ENCODE measurements at regions not wholly inside any gene's neighbourhood (a gene's known extent, or its start where the extent isn't known, plus 50 kb on each side); places are given as distances from the start of the nearest gene placed in this dataset.
"Not testable (repeated sequence)": the region's sequence is repeated elsewhere in the genome, so short reads cannot be mapped to it uniquely, and the experiment has no call there.

DNA sequence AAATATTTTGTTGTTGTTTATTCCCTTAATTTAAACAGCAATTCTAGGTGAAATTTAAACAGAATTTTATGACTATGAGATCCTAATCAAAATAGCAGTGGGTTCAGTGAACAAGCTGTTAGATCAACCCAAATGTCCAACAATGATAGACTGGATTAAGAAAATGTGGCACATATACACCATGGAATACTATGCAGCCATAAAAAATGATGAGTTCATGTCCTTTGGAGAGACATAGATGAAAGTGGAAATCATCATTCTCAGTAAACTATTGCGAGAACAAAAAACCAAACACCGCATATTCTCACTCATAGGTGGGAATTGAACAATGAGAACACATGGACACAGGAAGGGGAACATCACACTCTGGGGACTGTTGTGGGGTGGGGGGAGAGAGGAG lies 407.3 kb upstream of the ADAMTSL1 start:
- in situ Hi-C loops (cut with MboI; ENCODE audit: low sequenced_read_pairs), result not testable (repeated sequence)

DNA sequence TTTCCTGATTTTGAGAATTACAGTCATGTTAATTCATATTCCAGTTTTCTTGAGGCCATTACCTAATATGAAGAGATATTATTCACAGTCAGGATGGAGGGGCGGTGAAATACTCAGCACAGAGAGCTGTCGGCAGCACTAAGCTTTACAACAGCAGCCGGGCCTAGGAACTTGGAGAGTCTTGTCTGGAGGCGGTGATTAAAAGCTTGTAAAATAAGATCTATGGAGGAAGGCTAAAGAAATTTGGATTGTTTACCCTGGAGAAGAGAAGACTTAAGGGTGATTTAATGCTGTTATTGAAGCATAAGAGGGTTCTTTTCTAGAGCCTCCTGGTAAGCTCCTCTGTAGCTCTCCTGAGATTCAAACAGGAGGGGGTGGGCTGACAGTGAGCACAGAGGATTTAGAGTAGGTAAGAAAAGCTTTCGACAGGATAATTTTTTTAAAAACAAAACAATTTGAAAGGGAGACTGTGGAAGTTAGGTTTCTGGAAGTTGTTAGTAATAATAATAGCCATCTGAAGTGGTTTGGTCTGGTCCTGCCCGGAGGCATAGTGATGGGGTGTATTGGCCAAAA lies 406.3 kb upstream of the ADAMTSL1 start:
- in situ Hi-C loops (cut with MboI; ENCODE audit: low sequenced_read_pairs), result no loop called here

DNA sequence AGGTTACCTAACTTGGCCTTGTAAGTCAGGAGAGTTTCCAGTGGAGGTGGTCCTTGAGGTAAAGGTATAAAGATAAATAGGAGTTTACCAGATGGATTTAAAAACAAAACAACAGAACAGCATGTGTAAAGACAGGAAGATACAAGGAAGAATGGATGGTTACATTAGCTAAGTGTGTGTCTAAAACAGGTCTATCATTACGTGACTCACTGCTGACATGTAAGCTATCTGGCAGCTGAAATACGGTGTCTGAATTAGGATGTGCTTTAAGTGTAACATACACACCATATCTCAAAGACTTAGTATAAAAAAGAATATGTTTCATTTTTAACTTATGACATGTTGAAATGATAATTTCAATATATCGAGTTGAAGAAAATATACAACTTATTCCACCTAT lies 405.1 kb upstream of the ADAMTSL1 start:
- in situ Hi-C loops (cut with MboI; ENCODE audit: low sequenced_read_pairs), result no loop called here

DNA sequence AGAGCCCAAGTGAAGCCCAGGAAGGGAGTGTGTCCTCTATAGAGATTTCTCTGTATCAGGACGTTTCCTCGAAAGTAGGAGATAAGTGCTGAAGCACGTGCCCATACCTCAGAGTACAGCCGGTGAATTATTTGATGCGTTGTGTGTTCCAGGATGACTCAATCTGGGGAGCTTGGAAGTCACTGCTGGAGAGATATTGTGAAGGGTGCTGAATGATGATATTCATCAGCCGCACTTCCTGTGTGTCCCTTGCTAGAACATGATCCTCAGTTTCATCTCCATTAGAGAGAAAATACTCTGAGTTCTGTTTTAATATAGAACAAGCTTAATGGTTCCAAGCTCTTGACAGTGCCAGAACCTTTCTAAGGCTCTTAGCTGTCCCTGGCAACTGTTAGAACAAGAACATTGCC lies 402.3 kb upstream of the ADAMTSL1 start:
- in situ Hi-C loops (cut with MboI; ENCODE audit: low sequenced_read_pairs), result no loop called here

DNA sequence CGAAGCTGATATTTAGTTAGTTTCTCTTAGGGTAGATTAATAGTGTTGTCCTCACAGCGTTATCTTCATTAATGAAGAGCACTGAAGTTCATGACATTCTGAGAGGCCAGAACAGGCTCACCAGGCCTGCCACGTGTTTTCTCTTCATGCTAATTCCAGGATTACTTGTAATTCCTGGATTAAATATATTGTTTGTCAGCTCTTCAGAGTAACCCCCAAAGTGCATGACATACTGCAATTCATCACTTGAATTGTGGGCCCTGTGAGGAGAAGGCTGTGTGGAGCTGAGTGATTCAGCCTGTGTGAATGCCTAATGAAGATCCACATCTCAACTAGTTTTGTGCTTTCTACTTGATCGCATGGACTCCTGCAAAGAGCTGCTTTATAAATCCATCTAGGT lies 401.0 kb upstream of the ADAMTSL1 start:
- in situ Hi-C loops (cut with MboI; ENCODE audit: low sequenced_read_pairs), result no loop called here

DNA sequence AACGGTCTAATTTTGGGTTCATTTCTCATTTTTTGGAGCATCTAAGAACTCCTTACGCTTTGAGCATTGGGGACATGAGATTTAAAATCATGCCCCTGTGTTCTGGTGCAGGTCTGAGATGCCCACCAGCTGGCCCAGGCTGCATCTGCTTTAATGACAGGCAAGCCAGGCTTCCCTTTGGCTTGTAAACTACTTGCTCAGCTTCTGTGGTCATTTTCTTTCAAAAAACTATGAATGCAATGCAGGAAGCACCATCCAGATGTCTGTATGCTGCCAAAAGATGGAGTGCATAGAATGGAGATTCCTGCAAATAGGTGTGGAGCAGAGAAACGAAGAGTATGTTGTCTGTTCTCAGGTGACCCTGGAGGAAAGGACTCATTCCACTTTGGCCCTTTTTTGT lies 399.9 kb upstream of the ADAMTSL1 start:
- in situ Hi-C loops (cut with MboI; ENCODE audit: low sequenced_read_pairs), result no loop called here

DNA sequence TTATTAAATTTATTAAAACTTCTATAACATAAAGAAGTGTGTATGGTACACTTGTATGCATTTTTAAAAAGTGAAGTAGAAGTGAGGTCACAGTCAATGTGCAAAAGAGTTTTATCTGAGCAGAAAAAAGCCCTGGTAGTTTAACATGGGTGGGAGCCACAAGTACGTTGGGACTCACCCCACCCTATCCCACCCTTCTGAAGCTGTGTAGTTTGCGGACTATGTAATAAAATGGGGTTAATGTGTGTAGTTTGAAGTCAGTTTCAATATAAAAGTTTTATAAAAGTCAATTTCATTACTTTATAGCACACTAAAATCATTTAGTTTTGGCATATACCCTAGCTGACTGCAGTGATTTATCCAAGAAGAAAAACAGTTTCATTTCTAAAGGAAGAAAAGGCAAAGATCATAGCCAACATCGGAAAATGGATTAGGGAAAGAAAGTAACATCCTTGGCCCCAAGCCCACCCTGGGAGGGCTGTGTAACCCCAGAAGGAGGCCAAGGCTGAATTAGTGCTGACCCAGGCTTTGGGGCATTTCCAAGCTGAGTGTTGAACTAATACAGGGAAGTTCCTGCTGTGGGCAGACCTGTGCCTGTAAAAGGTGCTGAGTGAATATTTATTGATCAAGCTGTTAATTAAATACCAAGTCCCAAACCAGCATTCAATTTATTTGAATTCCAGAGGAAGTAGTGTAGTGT lies 398.6 kb upstream of the ADAMTSL1 start:
- in situ Hi-C loops (cut with MboI; ENCODE audit: low sequenced_read_pairs), result no loop called here

DNA sequence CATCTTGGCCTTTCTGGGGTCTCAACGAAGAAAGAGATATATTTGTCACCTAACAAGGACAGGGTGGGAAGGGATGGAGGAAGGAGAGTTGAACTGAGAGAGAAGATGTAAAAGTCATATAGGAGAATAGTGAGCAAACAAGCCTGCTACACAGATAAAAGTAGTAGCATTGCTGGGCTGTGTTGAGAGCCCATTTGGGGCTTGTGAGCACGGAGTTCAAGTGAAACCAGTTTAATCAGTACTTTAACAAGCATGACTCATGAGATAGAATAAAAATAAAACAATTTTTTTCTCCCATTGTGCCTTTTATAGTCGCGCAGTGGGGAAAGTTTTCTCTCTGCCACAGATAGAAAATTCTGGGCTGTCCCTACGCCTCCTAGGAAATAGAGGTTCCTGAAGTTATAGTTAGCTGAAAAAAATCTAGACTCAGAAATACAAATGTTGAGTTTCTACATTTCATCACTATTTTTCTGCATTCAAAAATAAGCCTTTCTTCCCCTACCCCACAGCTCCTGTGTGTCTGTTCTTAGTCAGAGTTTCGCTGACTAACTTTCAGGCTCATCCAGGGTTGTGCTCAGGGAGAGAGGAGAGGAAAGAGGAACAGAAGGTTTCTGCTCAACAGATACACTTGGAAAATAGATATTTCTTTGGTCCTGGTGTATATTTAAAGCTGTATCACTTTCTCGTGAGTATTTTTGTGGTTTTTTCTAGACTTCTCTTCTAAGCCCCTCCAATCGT lies 395.8 kb upstream of the ADAMTSL1 start:
- in situ Hi-C loops (cut with MboI; ENCODE audit: low sequenced_read_pairs), result no loop called here

DNA sequence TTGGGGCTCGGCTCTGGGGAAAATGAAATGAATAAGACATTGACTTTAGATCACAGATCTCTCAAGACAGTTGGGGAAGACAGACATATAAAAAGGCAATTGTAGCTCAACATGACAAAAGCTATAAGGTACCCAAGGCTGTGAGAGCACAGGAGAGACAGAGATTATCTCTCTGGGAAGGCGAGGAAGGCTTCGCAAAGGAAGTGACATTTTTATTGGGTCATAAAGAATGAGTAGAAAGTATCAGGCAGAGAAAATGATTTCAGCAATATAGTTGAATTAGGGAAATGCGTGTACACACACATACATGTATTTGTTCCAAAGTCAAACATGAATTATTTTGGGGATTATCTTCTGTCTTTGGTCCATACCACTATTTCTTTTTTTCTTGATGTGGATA lies 381.8 kb upstream of the ADAMTSL1 start:
- in situ Hi-C loops (cut with MboI; ENCODE audit: low sequenced_read_pairs), result no loop called here

DNA sequence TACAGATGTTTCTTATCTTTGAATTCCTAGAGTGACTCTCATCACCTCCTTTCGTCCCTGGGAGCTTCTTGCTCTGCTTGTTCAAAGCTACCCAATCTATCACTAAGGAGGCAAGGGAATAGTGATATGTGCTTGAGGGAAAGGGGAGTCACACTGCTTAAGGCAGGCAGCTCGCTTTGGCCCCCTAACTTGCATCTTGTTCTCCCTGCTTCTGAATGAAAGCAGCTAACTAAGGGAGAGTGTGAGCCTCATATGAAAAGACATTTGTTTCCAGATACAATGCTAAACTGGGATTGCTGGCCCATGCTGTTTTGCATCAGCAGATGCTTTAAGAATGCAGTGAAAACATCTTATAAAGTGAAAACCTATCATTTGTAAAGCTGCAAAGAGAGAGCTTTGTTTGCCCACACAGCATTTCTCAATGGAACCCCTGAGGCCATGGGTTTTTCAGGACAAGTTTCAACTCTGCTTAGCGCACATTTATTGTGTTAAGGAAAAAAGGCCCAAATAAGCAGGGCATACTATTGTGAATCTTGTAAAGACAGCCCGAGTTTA lies 367.9 kb upstream of the ADAMTSL1 start:
- in situ Hi-C loops (cut with MboI; ENCODE audit: low sequenced_read_pairs), result no loop called here

DNA sequence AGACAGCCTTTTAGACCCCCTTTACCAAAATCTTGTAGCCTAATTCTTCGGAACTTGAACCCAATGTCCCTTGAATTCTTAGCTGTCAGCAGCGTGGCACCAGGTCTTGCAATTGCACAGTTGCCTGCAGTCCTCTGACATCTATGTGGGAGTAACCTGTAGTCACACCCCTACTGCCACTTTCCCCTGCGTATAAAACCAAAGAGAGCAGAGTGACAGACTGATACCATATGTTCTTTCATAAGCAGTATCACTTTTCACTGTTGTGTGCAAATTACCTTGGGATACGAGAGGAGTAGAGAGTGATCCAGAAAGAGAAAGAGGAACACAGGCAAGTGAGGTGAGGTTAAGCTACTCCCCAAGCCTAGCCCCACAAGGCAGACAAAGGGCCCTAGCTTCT lies 364.3 kb upstream of the ADAMTSL1 start:
- in situ Hi-C loops (cut with MboI; ENCODE audit: low sequenced_read_pairs), result no loop called here

DNA sequence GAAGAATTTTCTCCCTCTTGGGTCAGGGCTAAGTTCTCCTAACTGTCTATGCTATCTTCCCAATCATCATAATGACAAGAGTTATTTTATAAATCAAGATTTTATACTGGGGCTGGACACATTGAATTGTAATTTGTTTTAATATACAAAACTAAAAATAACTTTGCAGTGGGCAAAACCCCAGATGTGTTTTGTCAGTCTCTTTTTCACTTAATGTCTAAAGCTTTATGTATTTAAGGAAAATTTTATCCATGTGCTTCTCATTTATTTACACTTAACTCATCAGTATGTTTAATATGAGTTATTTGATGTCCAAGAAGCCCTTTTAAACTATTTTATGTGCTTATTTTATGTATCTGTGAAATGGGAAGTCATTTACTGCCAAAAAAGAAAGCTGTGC lies 362.8 kb upstream of the ADAMTSL1 start:
- in situ Hi-C loops (cut with MboI; ENCODE audit: low sequenced_read_pairs), result no loop called here

DNA sequence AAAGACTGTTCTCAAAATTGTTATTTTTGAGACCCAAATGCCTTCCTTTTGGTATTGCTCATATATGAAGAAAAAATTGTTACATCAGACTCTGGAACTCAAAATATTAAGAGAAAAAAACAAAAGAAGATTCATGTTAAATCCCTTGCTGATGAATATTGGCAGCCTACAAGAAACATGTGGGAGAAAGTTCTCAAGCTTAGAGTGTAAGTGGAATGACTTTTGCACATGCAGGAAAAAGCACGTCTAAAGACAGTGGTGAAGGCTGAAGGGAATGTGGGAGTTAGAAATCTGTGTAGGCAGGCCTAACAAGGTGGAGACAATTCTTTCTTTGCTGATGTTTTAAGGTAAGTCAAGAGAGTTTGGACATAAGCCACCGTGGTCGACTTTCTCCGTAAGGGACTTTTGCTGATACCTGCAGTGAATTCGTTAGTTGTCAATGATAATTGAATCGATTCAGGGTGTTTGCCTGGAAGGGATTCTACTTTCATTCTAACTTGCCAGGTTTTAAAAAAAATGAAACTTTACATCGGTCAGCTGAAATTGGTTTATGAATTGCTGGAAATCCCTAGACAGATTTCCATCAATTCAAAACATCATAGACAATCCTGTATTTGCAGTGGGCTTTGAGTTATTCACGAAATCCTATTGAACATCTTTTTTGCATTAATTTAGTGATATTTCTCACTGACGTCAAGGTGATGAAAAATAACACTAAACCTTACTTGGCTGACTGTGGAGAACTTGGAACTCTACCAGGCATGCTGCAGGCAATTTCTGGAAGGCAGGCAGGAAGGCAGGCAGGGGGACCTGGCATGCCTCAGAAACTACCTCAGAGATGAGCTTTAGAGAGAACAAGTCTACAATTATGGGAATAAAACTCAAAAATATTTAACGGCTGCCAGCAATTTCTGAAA lies 359.1 kb upstream of the ADAMTSL1 start:
- in situ Hi-C loops (cut with MboI; ENCODE audit: low sequenced_read_pairs), result no loop called here

DNA sequence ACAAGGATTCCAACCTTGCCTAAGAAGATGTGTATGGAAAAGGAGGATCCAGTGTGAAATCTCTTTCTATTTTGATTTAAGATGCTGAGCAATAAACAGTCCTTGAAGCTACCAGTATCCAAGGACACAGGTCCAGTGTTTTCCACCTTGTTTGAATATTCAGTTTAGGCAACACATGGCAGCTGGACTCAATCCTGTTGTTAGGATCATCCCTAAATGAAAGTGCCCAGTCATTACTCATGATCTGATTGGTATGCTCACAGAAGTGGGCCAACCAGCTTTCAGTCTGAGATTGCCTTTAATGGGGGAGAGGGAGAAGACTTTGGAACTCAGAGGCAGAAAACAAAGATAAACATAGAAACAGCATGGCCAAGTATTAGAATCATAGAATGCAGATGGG lies 355.7 kb upstream of the ADAMTSL1 start:
- in situ Hi-C loops (cut with MboI; ENCODE audit: low sequenced_read_pairs), result no loop called here

DNA sequence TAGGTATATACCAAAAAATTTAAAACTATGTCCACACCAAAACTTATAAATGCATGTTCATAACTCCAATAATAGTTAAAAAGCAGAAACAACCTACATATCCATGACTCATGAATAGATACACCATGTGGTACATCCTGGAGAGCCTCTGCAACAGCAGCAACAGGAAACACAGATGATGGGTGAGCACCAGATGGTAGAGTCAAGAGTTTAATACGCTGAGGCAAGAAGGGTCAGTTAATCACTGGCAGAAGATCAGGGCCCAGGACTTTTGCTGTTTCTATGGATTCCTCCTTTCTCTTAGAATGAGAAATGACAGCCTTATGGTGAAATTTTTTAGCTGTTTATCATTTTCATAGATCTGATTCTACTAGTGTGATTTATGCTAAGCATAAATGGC lies 351.8 kb upstream of the ADAMTSL1 start:
- in situ Hi-C loops (cut with MboI; ENCODE audit: low sequenced_read_pairs), result no loop called here

DNA sequence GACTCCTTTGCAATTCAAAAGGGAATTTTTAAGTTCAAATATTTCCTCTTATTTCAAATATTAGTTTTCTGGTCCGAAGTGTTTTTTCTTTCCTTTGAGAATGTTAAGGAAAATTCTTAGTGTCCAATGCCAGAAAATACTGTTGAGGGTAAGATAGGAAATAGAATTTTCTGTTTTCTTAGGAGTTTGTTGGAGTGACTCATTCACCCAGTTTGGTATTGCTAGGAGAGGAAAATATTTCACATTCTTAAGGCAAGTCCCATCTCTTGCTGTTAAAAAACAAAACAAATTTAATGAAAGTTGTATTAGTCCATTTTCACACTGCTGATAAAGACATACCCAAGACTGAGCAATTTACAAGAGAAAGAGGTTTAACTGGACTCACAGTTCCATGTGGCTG lies 349.2 kb upstream of the ADAMTSL1 start:
- in situ Hi-C loops (cut with MboI; ENCODE audit: low sequenced_read_pairs), result no loop called here

DNA sequence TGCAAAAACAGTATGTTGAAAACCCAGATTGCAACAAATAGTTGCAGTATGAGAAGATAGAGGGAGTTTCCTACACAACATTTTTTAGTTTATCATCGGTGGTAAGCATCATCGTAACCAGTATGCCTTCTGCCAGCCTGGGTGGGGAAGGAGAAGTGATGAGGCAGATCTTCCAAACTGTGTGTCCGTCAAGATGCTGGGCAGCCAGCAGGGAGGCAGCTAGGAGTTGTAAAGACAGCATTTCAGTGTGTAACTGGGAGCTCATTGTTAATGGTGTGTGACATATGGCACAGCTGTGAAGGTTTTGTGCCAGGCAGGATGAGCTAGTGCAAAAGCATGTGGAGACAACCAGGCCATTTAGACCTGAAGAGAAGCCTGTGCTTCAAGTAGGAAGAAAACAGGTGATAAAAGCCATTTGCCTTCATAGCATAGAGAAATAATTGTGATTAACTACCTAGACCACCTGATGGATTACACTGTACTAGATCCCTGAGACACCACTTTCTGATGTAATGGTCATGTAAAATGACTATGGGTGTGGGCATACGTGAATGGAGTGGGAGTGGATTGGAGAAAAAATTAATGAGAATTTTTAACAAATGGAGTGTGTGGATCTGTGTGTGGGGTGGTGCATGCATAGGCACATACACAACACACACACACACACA lies 347.0 kb upstream of the ADAMTSL1 start:
- in situ Hi-C loops (cut with MboI; ENCODE audit: low sequenced_read_pairs), result no loop called here

DNA sequence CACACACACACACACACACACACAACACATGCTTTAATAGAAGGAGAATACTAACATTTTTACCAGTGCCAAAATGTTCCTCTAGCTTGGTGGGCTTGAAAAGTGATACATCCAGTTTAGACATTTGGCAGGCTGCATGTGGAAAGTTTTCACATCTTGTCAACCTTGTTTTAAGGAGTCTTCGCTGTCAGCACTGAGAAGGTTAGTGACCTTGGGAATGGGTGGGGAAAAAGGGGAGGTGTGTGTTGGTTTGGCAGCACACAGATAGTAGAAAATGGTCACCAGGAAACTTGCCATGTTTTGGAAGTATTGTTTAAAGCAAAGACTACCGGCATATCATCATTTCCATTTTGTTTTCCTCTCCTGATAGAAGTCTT lies 346.5 kb upstream of the ADAMTSL1 start:
- in situ Hi-C loops (cut with MboI; ENCODE audit: low sequenced_read_pairs), result no loop called here

DNA sequence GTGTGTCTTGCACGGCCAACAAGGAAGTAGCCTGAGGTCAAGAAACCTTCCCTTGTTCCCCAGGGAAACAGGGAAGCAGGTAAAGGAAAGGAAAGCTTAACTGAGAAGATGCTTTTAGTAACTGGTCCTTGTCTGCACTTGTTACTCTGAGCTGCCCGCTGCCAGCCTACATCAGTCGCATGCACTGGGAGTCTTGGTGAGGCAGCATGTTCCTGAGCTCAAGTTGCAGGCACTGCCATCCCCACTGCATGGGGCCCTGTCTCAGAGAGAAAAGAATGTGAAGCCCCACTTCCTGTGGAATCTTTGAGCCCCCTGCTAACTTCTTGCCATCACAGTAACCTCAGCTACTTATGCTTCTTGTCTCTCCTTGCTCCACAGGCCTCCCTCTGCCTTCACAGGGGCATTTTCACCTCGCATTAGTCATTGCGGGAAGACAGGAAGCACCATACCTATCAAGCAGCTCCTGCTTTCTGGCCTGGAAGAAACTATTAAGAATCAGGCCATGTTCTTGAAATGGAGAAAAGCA lies 344.1 kb upstream of the ADAMTSL1 start:
- in situ Hi-C loops (cut with MboI; ENCODE audit: low sequenced_read_pairs), result no loop called here

DNA sequence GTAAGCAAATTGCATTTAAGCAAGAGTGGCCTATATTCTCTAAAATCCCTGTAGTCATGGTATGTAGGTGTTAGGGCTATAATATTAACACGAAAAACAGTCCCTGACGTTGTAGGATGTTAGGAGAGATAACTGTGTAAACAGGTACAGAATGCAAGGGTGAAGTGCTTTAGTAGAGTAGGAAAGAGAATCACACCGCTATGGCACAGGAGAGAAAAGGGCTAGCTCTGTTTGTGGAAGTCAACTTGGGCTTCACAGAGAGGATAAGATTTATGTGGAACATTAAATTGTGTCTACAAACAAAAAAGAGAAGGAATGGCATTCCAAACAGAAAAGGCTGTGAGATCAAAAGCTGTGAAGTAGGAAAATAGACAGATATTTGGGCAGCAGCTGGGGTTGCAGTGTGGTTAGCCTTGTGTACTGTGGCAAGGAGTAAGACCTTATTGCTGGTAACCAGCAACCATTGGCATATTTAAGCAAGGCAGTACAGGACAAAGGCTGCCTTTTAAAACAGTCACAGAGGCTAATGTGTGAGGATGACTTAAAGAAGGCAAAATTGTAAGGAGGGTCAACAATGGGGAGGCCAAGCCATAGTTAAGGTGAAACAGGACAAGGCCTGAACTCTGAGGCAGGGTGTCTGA lies 337.5 kb upstream of the ADAMTSL1 start:
- in situ Hi-C loops (cut with MboI; ENCODE audit: low sequenced_read_pairs), result no loop called here

Data from HL-60/S4 treated with phorbol 12-myristate 13-acetate at 8.2 ng/mL for 4 days and 3 days (cell line).